HL-60 (cell line): ENCODE measurements at regions not wholly inside any gene's neighbourhood (a gene's known extent, or its start where the extent isn't known, plus 50 kb on each side); places are given as distances from the start of the nearest gene placed in this dataset.

Experiments used
- GABPA ChIP-seq: IDR thresholded peaks from 2 replicates; pipeline ENCODE4 v1.6.1; 2012; ENCODE audit warnings: low read depth
- TF ChIP-seq, protein P1 (sequence below): IDR thresholded peaks from one replicate; pipeline ENCODE4 v1.5.1; 2011; ENCODE audit warnings: low read length, control low read depth, inconsistent platforms; ENCODE audit not compliant: insufficient read depth
- TF ChIP-seq, protein P2 (sequence below): IDR thresholded peaks from 2 replicates; pipeline ENCODE4 v1.6.1; 2012; ENCODE audit warnings: low read depth; ENCODE audit not compliant: insufficient replicate concordance

DNA sequence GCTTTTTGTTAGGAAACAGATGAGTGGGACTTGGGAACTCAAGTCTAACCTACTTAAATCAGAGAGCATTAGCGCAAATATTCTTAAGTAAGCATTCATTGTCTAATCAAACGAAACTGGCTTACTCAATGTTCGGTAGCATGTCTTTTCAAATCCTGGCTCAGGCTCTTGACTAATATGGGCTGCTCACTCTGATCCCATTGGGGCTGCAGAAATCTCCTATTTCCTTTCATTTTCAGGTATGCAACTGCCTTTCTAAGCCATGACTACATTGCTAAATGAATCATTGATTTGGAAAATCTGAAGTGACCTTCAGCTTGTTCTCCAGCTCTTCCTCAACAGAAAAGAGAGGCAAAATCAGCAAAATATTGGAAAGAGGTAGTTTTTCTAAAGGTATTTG, 2084.4 kb upstream of the PIK3C3 start:
- TF ChIP-seq, protein P1, sequence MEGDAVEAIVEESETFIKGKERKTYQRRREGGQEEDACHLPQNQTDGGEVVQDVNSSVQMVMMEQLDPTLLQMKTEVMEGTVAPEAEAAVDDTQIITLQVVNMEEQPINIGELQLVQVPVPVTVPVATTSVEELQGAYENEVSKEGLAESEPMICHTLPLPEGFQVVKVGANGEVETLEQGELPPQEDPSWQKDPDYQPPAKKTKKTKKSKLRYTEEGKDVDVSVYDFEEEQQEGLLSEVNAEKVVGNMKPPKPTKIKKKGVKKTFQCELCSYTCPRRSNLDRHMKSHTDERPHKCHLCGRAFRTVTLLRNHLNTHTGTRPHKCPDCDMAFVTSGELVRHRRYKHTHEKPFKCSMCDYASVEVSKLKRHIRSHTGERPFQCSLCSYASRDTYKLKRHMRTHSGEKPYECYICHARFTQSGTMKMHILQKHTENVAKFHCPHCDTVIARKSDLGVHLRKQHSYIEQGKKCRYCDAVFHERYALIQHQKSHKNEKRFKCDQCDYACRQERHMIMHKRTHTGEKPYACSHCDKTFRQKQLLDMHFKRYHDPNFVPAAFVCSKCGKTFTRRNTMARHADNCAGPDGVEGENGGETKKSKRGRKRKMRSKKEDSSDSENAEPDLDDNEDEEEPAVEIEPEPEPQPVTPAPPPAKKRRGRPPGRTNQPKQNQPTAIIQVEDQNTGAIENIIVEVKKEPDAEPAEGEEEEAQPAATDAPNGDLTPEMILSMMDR: no peak
- TF ChIP-seq, protein P2, sequence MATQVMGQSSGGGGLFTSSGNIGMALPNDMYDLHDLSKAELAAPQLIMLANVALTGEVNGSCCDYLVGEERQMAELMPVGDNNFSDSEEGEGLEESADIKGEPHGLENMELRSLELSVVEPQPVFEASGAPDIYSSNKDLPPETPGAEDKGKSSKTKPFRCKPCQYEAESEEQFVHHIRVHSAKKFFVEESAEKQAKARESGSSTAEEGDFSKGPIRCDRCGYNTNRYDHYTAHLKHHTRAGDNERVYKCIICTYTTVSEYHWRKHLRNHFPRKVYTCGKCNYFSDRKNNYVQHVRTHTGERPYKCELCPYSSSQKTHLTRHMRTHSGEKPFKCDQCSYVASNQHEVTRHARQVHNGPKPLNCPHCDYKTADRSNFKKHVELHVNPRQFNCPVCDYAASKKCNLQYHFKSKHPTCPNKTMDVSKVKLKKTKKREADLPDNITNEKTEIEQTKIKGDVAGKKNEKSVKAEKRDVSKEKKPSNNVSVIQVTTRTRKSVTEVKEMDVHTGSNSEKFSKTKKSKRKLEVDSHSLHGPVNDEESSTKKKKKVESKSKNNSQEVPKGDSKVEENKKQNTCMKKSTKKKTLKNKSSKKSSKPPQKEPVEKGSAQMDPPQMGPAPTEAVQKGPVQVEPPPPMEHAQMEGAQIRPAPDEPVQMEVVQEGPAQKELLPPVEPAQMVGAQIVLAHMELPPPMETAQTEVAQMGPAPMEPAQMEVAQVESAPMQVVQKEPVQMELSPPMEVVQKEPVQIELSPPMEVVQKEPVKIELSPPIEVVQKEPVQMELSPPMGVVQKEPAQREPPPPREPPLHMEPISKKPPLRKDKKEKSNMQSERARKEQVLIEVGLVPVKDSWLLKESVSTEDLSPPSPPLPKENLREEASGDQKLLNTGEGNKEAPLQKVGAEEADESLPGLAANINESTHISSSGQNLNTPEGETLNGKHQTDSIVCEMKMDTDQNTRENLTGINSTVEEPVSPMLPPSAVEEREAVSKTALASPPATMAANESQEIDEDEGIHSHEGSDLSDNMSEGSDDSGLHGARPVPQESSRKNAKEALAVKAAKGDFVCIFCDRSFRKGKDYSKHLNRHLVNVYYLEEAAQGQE: no peak
- no peak for TF ChIP-seq GABPA
